DMS153 (cell line): ENCODE measurements at regions not wholly inside any gene's neighbourhood (a gene's known extent, or its start where the extent isn't known, plus 50 kb on each side); places are given as distances from the start of the nearest gene placed in this dataset.

Experiments
- DNase-seq: peaks from one replicate; lab custom pipeline; 2025; lab: John Stamatoyannopoulos, UW

GRCh38 chr12:34526946-34527345 is 504.6 kb downstream of the ALG10 start:
- DNase-seq: no peak

- no peak for DNase-seq
These were observed 525.0 kb downstream of the ALG10 start for GRCh38 chr12:34547276-34547675.

- DNase-seq: no peak
These were observed 569.7 kb downstream of the ALG10 start for GRCh38 chr12:34591966-34592365.

- DNase-seq: no peak
These were observed 573.7 kb downstream of the ALG10 start for GRCh38 chr12:34595749-34596733.

GRCh38 chr12:34597548-34598351 is 575.5 kb downstream of the ALG10 start:
- no peak for DNase-seq

GRCh38 chr12:34598352-34598827 is 576.1 kb downstream of the ALG10 start:
- no peak for DNase-seq

GRCh38 chr12:34598851-34599529 is 576.7 kb downstream of the ALG10 start:
- DNase-seq: no peak

- DNase-seq: no peak
These were observed 577.5 kb downstream of the ALG10 start for GRCh38 chr12:34599530-34600513.

- no peak for DNase-seq
These were observed 578.5 kb downstream of the ALG10 start for GRCh38 chr12:34600592-34601462.

GRCh38 chr12:34601689-34602088 is 579.4 kb downstream of the ALG10 start:
- no peak for DNase-seq

- no peak for DNase-seq
These were observed 580.1 kb downstream of the ALG10 start for GRCh38 chr12:34602213-34602940.

- DNase-seq: no peak
These were observed 581.2 kb downstream of the ALG10 start for GRCh38 chr12:34603382-34604035.

- no peak for DNase-seq
These were observed 581.9 kb downstream of the ALG10 start for GRCh38 chr12:34604227-34604626.

- no peak for DNase-seq
These were observed 582.6 kb downstream of the ALG10 start for GRCh38 chr12:34604631-34605509.

- no peak for DNase-seq
These were observed 583.2 kb downstream of the ALG10 start for GRCh38 chr12:34605510-34605887.

- no peak for DNase-seq
These were observed 583.9 kb downstream of the ALG10 start for GRCh38 chr12:34605955-34606748.
